ENCODE measurements at regions not wholly inside any gene's neighbourhood (a gene's known extent, or its start where the extent isn't known, plus 50 kb on each side); places are given as distances from the start of the nearest gene placed in this dataset.

- Histone ChIP-seq H3K27ac (ENCODE audit: low read length in 2 of 2) (no peak overlapping the region), H4K20me1 (ENCODE audit: control insufficient read depth, insufficient read depth, low read length, poor library complexity, severe bottlenecking) (no peaks in the 10 kb centered on the region), H3K4me1 (ENCODE audit: control insufficient read depth in 2 of 2, insufficient read depth in 2 of 2, low read length in 2 of 2) (no peaks in the 10 kb centered on the region), H3K27me3 (replicated peaks in 1 of 4; ENCODE audit: control extremely low read depth in 1 of 4, control insufficient read depth in 3 of 4, insufficient read depth in 4 of 4, low read length in 3 of 4) (no peaks in the 10 kb centered on the region), H3K4me2 (replicated peaks; ENCODE audit: low read depth, low read length, poor library complexity, severe bottlenecking) (no peak overlapping the region), H3K9ac (ENCODE audit: low read length) (no peak overlapping the region), H3K9me3 (ENCODE audit: control extremely low read depth in 1 of 3, control insufficient read depth in 2 of 3, insufficient read depth in 1 of 3, low read length in 2 of 3) (no peaks in the 10 kb centered on the region), H3K79me2 (ENCODE audit: control insufficient read depth, insufficient read depth, low read length) (no peaks in the 10 kb centered on the region), H3K36me3 (replicated peaks in 1 of 2; ENCODE audit: control extremely low read depth in 1 of 2, control insufficient read depth in 1 of 2, extremely low read depth in 1 of 2, insufficient read depth in 2 of 2, low read length in 1 of 2) (no peaks in the 10 kb centered on the region), H2AFZ (ENCODE audit: insufficient read depth, low read depth, low read length, poor library complexity, severe bottlenecking) (no peak overlapping the region), H3K4me3 (ENCODE audit: control extremely low read depth in 1 of 5, extremely low read depth in 1 of 5, insufficient read depth in 1 of 5, low read depth in 2 of 5, low read length in 4 of 5) (no peak overlapping the region)
- Mint-ChIP-seq H3K27ac (no peak overlapping the region), H3K27me3 (peaks cover 13% of the 10 kb centered on the region), H3K4me1 (no peaks in the 10 kb centered on the region), H3K9me3 (ENCODE audit: insufficient read depth) (no peaks in the 10 kb centered on the region), H3K4me3 (no peak overlapping the region)
- CTCF ChIA-PET: interaction anchor here (0.8 to 1.0 kb wide), 2 partner anchors 10 to 114 kb away, joined by 3 read pairs; no protein-coding TSS in a partner anchor
- ATAC-seq (ENCODE audit: low read depth) (no peak), DNase-seq (no peak)
- WGBS (ENCODE audit: insufficient coverage): 100% methylated on average over 3 of the region's 5 CpGs
- POLR2A ChIA-PET: no interaction called here
- no peak for TF ChIP-seq EZH2 (IDR thresholded peaks at IDR 0.05; ENCODE audit: borderline replicate concordance, insufficient read depth, low read depth, low read length, poor library complexity, severe bottlenecking)
- TF ChIP-seq, protein P1, sequence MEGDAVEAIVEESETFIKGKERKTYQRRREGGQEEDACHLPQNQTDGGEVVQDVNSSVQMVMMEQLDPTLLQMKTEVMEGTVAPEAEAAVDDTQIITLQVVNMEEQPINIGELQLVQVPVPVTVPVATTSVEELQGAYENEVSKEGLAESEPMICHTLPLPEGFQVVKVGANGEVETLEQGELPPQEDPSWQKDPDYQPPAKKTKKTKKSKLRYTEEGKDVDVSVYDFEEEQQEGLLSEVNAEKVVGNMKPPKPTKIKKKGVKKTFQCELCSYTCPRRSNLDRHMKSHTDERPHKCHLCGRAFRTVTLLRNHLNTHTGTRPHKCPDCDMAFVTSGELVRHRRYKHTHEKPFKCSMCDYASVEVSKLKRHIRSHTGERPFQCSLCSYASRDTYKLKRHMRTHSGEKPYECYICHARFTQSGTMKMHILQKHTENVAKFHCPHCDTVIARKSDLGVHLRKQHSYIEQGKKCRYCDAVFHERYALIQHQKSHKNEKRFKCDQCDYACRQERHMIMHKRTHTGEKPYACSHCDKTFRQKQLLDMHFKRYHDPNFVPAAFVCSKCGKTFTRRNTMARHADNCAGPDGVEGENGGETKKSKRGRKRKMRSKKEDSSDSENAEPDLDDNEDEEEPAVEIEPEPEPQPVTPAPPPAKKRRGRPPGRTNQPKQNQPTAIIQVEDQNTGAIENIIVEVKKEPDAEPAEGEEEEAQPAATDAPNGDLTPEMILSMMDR (IDR thresholded peaks at IDR 0.05): no peak
- intact Hi-C loops (cut with micrococcal nuclease): no loop called here
Observed at GRCh38 chr4:183589461-183590099, 69.4 kb downstream of the RWDD4 start.

Data from B cell (primary cell).